ENCODE measurements at regions not wholly inside any gene's neighbourhood (a gene's known extent, or its start where the extent isn't known, plus 50 kb on each side); places are given as distances from the start of the nearest gene placed in this dataset.

GRCh38 chr15:98304371-98304770, 343.9 kb downstream of the ARRDC4 start:
- H3K36me3 ChIP-seq (ENCODE audit: control insufficient read depth, insufficient read depth, low read length, severe bottlenecking): no peaks in the 10 kb centered on the region
- H3K4me3 ChIP-seq (ENCODE audit: low read length): no peak overlapping the region
- no peaks in the 10 kb centered on the region for H3K9me3 ChIP-seq (ENCODE audit: control insufficient read depth, low read length)
- peaks cover 52% of the 10 kb centered on the region for H3K27me3 ChIP-seq (replicated peaks; ENCODE audit: control insufficient read depth, insufficient read depth, low read length)
- no peak overlapping the region for H3K9ac ChIP-seq (ENCODE audit: low read length)
- no peak for DNase-seq (ENCODE audit: low read depth)
- H3K4me1 ChIP-seq (ENCODE audit: control insufficient read depth, insufficient read depth, low read length): no peaks in the 10 kb centered on the region

- no peaks in the 10 kb centered on the region for H3K36me3 ChIP-seq (ENCODE audit: control insufficient read depth, insufficient read depth, low read length, severe bottlenecking)
- H3K4me1 ChIP-seq (ENCODE audit: control insufficient read depth, insufficient read depth, low read length): no peaks in the 10 kb centered on the region
- H3K9ac ChIP-seq (ENCODE audit: low read length): no peak overlapping the region
- H3K27me3 ChIP-seq (replicated peaks; ENCODE audit: control insufficient read depth, insufficient read depth, low read length): peaks cover 35% of the 10 kb centered on the region
- H3K4me3 ChIP-seq (ENCODE audit: low read length): no peak overlapping the region
- DNase-seq (ENCODE audit: low read depth): no peak
- H3K9me3 ChIP-seq (ENCODE audit: control insufficient read depth, low read length): no peaks in the 10 kb centered on the region
Measured at GRCh38 chr15:98308117-98308516, 340.2 kb upstream of the IGF1R start.

- peak; percentile 91 for DNase-seq (ENCODE audit: low read depth)
- Histone ChIP-seq H3K4me3 (ENCODE audit: low read length) (no peak overlapping the region), H3K4me1 (ENCODE audit: control insufficient read depth, insufficient read depth, low read length) (no peaks in the 10 kb centered on the region), H3K9me3 (ENCODE audit: control insufficient read depth, low read length) (no peaks in the 10 kb centered on the region), H3K27me3 (replicated peaks; ENCODE audit: control insufficient read depth, insufficient read depth, low read length) (peaks cover 12% of the 10 kb centered on the region), H3K9ac (ENCODE audit: low read length) (no peak overlapping the region), H3K36me3 (ENCODE audit: control insufficient read depth, insufficient read depth, low read length, severe bottlenecking) (no peaks in the 10 kb centered on the region)
Measured at GRCh38 chr15:98311566-98312188, 336.7 kb upstream of the IGF1R start.

- Histone ChIP-seq H3K9me3 (ENCODE audit: control insufficient read depth, low read length) (no peaks in the 10 kb centered on the region), H3K4me3 (ENCODE audit: low read length) (no peak overlapping the region), H3K9ac (ENCODE audit: low read length) (no peak overlapping the region), H3K4me1 (ENCODE audit: control insufficient read depth, insufficient read depth, low read length) (no peaks in the 10 kb centered on the region), H3K27me3 (replicated peaks; ENCODE audit: control insufficient read depth, insufficient read depth, low read length) (peaks cover 12% of the 10 kb centered on the region), H3K36me3 (ENCODE audit: control insufficient read depth, insufficient read depth, low read length, severe bottlenecking) (no peaks in the 10 kb centered on the region)
- no peak for DNase-seq (ENCODE audit: low read depth)
Measured at GRCh38 chr15:98312913-98313312, 335.4 kb upstream of the IGF1R start.

- H3K4me3 ChIP-seq (ENCODE audit: low read length): no peak overlapping the region
- DNase-seq (ENCODE audit: low read depth): no peak
- H3K9me3 ChIP-seq (ENCODE audit: control insufficient read depth, low read length): no peaks in the 10 kb centered on the region
- peaks cover 10% of the 10 kb centered on the region for H3K27me3 ChIP-seq (replicated peaks; ENCODE audit: control insufficient read depth, insufficient read depth, low read length)
- no peak overlapping the region for H3K9ac ChIP-seq (ENCODE audit: low read length)
- H3K4me1 ChIP-seq (ENCODE audit: control insufficient read depth, insufficient read depth, low read length): no peaks in the 10 kb centered on the region
- no peaks in the 10 kb centered on the region for H3K36me3 ChIP-seq (ENCODE audit: control insufficient read depth, insufficient read depth, low read length, severe bottlenecking)
Measured at GRCh38 chr15:98315971-98316370, 332.4 kb upstream of the IGF1R start.

- H3K4me3 ChIP-seq (ENCODE audit: low read length): no peak overlapping the region
- H3K27me3 ChIP-seq (replicated peaks; ENCODE audit: control insufficient read depth, insufficient read depth, low read length): no peaks in the 10 kb centered on the region
- H3K36me3 ChIP-seq (ENCODE audit: control insufficient read depth, insufficient read depth, low read length, severe bottlenecking): no peaks in the 10 kb centered on the region
- peak; percentile 1 for DNase-seq (ENCODE audit: low read depth)
- peaks cover 9% of the 10 kb centered on the region for H3K4me1 ChIP-seq (ENCODE audit: control insufficient read depth, insufficient read depth, low read length)
- H3K9me3 ChIP-seq (ENCODE audit: control insufficient read depth, low read length): peaks cover 5% of the 10 kb centered on the region
- H3K9ac ChIP-seq (ENCODE audit: low read length): no peak overlapping the region
Measured at GRCh38 chr15:98321896-98322295, 326.4 kb upstream of the IGF1R start.

- DNase-seq (ENCODE audit: low read depth): no peak
- H3K36me3 ChIP-seq (ENCODE audit: control insufficient read depth, insufficient read depth, low read length, severe bottlenecking): no peaks in the 10 kb centered on the region
Measured at GRCh38 chr15:98322581-98322980, 325.8 kb upstream of the IGF1R start.

GRCh38 chr15:98324341-98324970, 323.9 kb upstream of the IGF1R start:
- H3K4me3 ChIP-seq (ENCODE audit: low read length): no peak overlapping the region
- no peak for DNase-seq (ENCODE audit: low read depth)
- H3K36me3 ChIP-seq (ENCODE audit: control insufficient read depth, insufficient read depth, low read length, severe bottlenecking): no peaks in the 10 kb centered on the region
- no peaks in the 10 kb centered on the region for H3K27me3 ChIP-seq (replicated peaks; ENCODE audit: control insufficient read depth, insufficient read depth, low read length)
- H3K9ac ChIP-seq (ENCODE audit: low read length): no peak overlapping the region
- H3K4me1 ChIP-seq (ENCODE audit: control insufficient read depth, insufficient read depth, low read length): peaks cover 9% of the 10 kb centered on the region
- peaks cover 5% of the 10 kb centered on the region for H3K9me3 ChIP-seq (ENCODE audit: control insufficient read depth, low read length)

More at GRCh38 chr15:98322581-98322980, 325.8 kb upstream of the IGF1R start:
- Histone ChIP-seq H3K27me3 (replicated peaks; ENCODE audit: control insufficient read depth, insufficient read depth, low read length) (no peaks in the 10 kb centered on the region), H3K9ac (ENCODE audit: low read length) (no peak overlapping the region), H3K4me3 (ENCODE audit: low read length) (no peak overlapping the region), H3K9me3 (ENCODE audit: control insufficient read depth, low read length) (peaks cover 5% of the 10 kb centered on the region), H3K4me1 (ENCODE audit: control insufficient read depth, insufficient read depth, low read length) (peaks cover 9% of the 10 kb centered on the region)

GRCh38 chr15:98326804-98327203, 321.5 kb upstream of the IGF1R start:
- H3K27me3 ChIP-seq (replicated peaks; ENCODE audit: control insufficient read depth, insufficient read depth, low read length): peaks cover 8% of the 10 kb centered on the region
- H3K36me3 ChIP-seq (ENCODE audit: control insufficient read depth, insufficient read depth, low read length, severe bottlenecking): no peaks in the 10 kb centered on the region
- no peak for DNase-seq (ENCODE audit: low read depth)
- peaks cover 5% of the 10 kb centered on the region for H3K4me1 ChIP-seq (ENCODE audit: control insufficient read depth, insufficient read depth, low read length)
- H3K4me3 ChIP-seq (ENCODE audit: low read length): no peak overlapping the region
- no peak overlapping the region for H3K9ac ChIP-seq (ENCODE audit: low read length)
- peaks cover 6% of the 10 kb centered on the region for H3K9me3 ChIP-seq (ENCODE audit: control insufficient read depth, low read length)

GRCh38 chr15:98330258-98330657, 318.1 kb upstream of the IGF1R start:
- H3K4me1 ChIP-seq (ENCODE audit: control insufficient read depth, insufficient read depth, low read length): no peaks in the 10 kb centered on the region
- peaks cover 6% of the 10 kb centered on the region for H3K9me3 ChIP-seq (ENCODE audit: control insufficient read depth, low read length)
- peaks cover 10% of the 10 kb centered on the region for H3K27me3 ChIP-seq (replicated peaks; ENCODE audit: control insufficient read depth, insufficient read depth, low read length)
- H3K9ac ChIP-seq (ENCODE audit: low read length): no peak overlapping the region
- H3K36me3 ChIP-seq (ENCODE audit: control insufficient read depth, insufficient read depth, low read length, severe bottlenecking): no peaks in the 10 kb centered on the region
- H3K4me3 ChIP-seq (ENCODE audit: low read length): no peak overlapping the region
- no peak for DNase-seq (ENCODE audit: low read depth)

GRCh38 chr15:98330692-98331435, 317.5 kb upstream of the IGF1R start:
- Histone ChIP-seq H3K27me3 (replicated peaks; ENCODE audit: control insufficient read depth, insufficient read depth, low read length) (peaks cover 10% of the 10 kb centered on the region), H3K4me3 (ENCODE audit: low read length) (no peak overlapping the region), H3K36me3 (ENCODE audit: control insufficient read depth, insufficient read depth, low read length, severe bottlenecking) (no peaks in the 10 kb centered on the region), H3K9me3 (ENCODE audit: control insufficient read depth, low read length) (peaks cover 5% of the 10 kb centered on the region), H3K4me1 (ENCODE audit: control insufficient read depth, insufficient read depth, low read length) (no peaks in the 10 kb centered on the region), H3K9ac (ENCODE audit: low read length) (no peak overlapping the region)
- no peak for DNase-seq (ENCODE audit: low read depth)
